Endothelial cell of umbilical vein (primary cell): ENCODE measurements at regions not wholly inside any gene's neighbourhood (a gene's known extent, or its start where the extent isn't known, plus 50 kb on each side); places are given as distances from the start of the nearest gene placed in this dataset.

Experiments
- BruUV-seq: library from RNA; stranded (reverse); fragments of 400-500 nt; replicated peaks from 2 replicates; lab custom pipeline; 2021; lab: Mats Ljungman, UMichigan
- CTCF ChIA-PET: fragments of 300-600, 350-600 bp; sonication (Branson Sonifier 250); formaldehyde crosslinking; loops from one replicate; lab custom pipeline; 2021; ENCODE audit warnings: antibody characterized with exemption, inconsistent platforms; lab: Charles Lee
- POLR2A ChIA-PET: fragments of 300-600, 350-600 bp; sonication (Branson Sonifier 250); formaldehyde crosslinking; loops from one replicate; lab custom pipeline; 2021; ENCODE audit warnings: antibody characterized with exemption, inconsistent platforms; lab: Charles Lee
- DNase-seq: peaks from one replicate; pipeline ENCODE4 v3.0.0-alpha.2; 2011; ENCODE audit warnings: low read depth, low spot score
- FAIRE-seq: peaks from 2 replicates; lab custom pipeline; 2011; peaks lifted over from hg19 to GRCh38; lab: Jason Lieb, UNC
- H2AFZ ChIP-seq: 2 replicates; pipeline ENCODE4 v1.6.0; 2012; ENCODE audit warnings: low read depth, low read length, control low read depth, inconsistent platforms
- H3K27ac ChIP-seq: 2 replicates; pipeline ENCODE4 v1.5.1; 2011; ENCODE audit warnings: low read depth, mild to moderate bottlenecking, control low read depth, low read length, moderate library complexity; ENCODE audit not compliant: insufficient read depth
- H3K27me3 ChIP-seq, 2 experiments: 2 replicates each; pipeline versions ENCODE4 v1.6.0 to v1.6.1; 2011; ENCODE audit warnings: low read length in 2 of 2, mixed read lengths in 1 of 2; ENCODE audit not compliant: control insufficient read depth in 2 of 2, insufficient read depth in 2 of 2
- H3K36me3 ChIP-seq, 2 experiments: 2 replicates in 1 of 2; 3 replicates in 1 of 2; pipeline ENCODE4 v1.5.1; 2011; ENCODE audit warnings: low read length in 2 of 2, mild to moderate bottlenecking in 1 of 2, moderate library complexity in 1 of 2; ENCODE audit not compliant: control insufficient read depth in 2 of 2, insufficient read depth in 2 of 2; ENCODE audit errors: extremely low read depth in 1 of 2
- H3K4me1 ChIP-seq: 3 replicates; pipeline ENCODE4 v1.5.1; 2011; ENCODE audit warnings: mild to moderate bottlenecking, low read length; ENCODE audit not compliant: control insufficient read depth, insufficient read depth; ENCODE audit errors: extremely low read depth
- H3K4me2 ChIP-seq: 2 replicates; pipeline ENCODE4 v1.6.1; 2011; ENCODE audit warnings: low read length, control low read depth, mixed read lengths; ENCODE audit not compliant: insufficient read depth
- H3K4me3 ChIP-seq, 3 experiments: fragments of 200-600 bp in 1 of 3; sonication (generic), shearing (Covaris generic) in 1 of 3; replicated peaks in 1 of 3; 2 replicates each; pipeline ENCODE4 v1.5.1; 2011 to 2016; ENCODE audit warnings: control low read depth in 3 of 3, low read length in 3 of 3, mild to moderate bottlenecking in 2 of 3, inconsistent platforms in 1 of 3, low read depth in 1 of 3, moderate library complexity in 1 of 3; ENCODE audit not compliant: insufficient read depth in 1 of 3
- H3K79me2 ChIP-seq: 2 replicates; pipeline ENCODE4 v1.6.0; 2012; ENCODE audit warnings: low read length, inconsistent platforms; ENCODE audit not compliant: control insufficient read depth, insufficient read depth
- H3K9ac ChIP-seq: replicated peaks from 2 replicates; pipeline ENCODE3; 2011; ENCODE audit warnings: low read length, control low read depth; ENCODE audit not compliant: insufficient read depth; ENCODE audit errors: extremely low read depth
- H3K9me1 ChIP-seq: replicated peaks from 3 replicates; pipeline ENCODE4 v1.6.0; 2011; ENCODE audit warnings: mild to moderate bottlenecking, low read length; ENCODE audit not compliant: control insufficient read depth, insufficient read depth; ENCODE audit errors: extremely low read depth
- H3K9me3 ChIP-seq: replicated peaks from 2 replicates; pipeline ENCODE4 v1.5.1; 2012; ENCODE audit warnings: low read length, inconsistent platforms; ENCODE audit not compliant: control insufficient read depth, insufficient read depth
- H4K20me1 ChIP-seq: replicated peaks from 2 replicates; pipeline ENCODE3; 2011; ENCODE audit warnings: mild to moderate bottlenecking, low read length; ENCODE audit not compliant: control insufficient read depth, insufficient read depth; ENCODE audit errors: extremely low read depth
- CTCF ChIP-seq, 2 donors: IDR thresholded peaks; 1 replicate in 1 of 2; 2 replicates in 1 of 2; pipeline ENCODE4 v1.5.1; 2011; ENCODE audit warnings: low read length in 2 of 2, mild to moderate bottlenecking in 2 of 2, moderate library complexity in 2 of 2, control low read depth in 1 of 2, inconsistent platforms in 1 of 2, low read depth in 1 of 2; ENCODE audit not compliant: insufficient read depth in 1 of 2; ENCODE audit errors: extremely low read depth in 1 of 2
- EZH2 ChIP-seq: IDR thresholded peaks from 2 replicates; pipeline ENCODE4 v1.6.1; 2012; ENCODE audit warnings: borderline replicate concordance, low read depth, mild to moderate bottlenecking, moderate library complexity, low read length, inconsistent platforms; ENCODE audit not compliant: severe bottlenecking
- FOS ChIP-seq: IDR thresholded peaks from 2 replicates; pipeline ENCODE4 v1.6.1; 2011; ENCODE audit warnings: mild to moderate bottlenecking, low read length, moderate library complexity, borderline replicate concordance; ENCODE audit not compliant: insufficient read depth
- GATA2 ChIP-seq: IDR thresholded peaks from 2 replicates; pipeline ENCODE4 v1.7.0; 2011; ENCODE audit warnings: low read depth, mild to moderate bottlenecking, moderate library complexity, mixed read lengths, low read length; ENCODE audit not compliant: insufficient read length, insufficient read depth
- JUN ChIP-seq: IDR thresholded peaks from 2 replicates; pipeline ENCODE4 v1.6.1; 2011; ENCODE audit warnings: borderline replicate concordance, low read depth; ENCODE audit not compliant: insufficient read length, insufficient read depth
- MYC ChIP-seq: IDR thresholded peaks from one replicate; pipeline ENCODE4 v1.6.1; 2011; ENCODE audit warnings: mild to moderate bottlenecking, low read depth, low read length
- POLR2A ChIP-seq: IDR thresholded peaks from 2 replicates; pipeline ENCODE4 v1.6.1; 2012; ENCODE audit warnings: low read depth, mild to moderate bottlenecking, control low read depth, low read length
- POLR2AphosphoS5 ChIP-seq: IDR thresholded peaks from 2 replicates; pipeline ENCODE4 v1.6.1; 2012; ENCODE audit warnings: low read depth, mild to moderate bottlenecking, control low read depth, low read length, moderate library complexity; ENCODE audit not compliant: insufficient read depth
- dilution Hi-C: fragments of 300-500 bp; cut with MboI; formaldehyde crosslinking; loops from one replicate; pipeline ENCODE4 v1.15.0; 2019; ENCODE audit warnings: low sequenced_read_pairs; ENCODE audit not compliant: extremely low pct_ligation_motif_present
- intact Hi-C: fragments of 100-400 bp; cut with micrococcal nuclease; formaldehyde crosslinking; loops from one replicate; pipeline ENCODE4 v1.10.0; 2022
- TF ChIP-seq, protein P1 (sequence below): IDR thresholded peaks from 2 replicates; pipeline ENCODE4 v1.6.1; 2011; ENCODE audit not compliant: insufficient read depth, insufficient read length

DNA sequence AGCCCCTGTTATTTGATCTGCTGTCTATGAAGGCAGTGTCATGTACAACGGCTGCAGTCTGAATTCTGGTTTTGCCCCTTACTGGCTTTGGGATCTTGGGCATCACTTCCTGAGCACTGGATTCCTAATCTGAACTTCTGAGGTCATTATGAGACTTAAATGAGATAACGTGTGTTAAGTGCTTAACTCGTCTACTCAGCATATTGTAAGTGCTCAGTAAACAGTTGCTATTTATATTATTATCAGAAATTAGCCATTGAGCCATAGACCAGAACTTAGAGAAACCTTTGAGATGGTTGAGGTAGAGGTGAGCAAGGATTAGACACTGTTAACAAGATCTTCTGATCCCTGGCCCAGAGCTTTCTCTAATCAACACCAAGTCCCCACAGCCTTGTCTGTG lies 284.1 kb upstream of the ONECUT1 start:
- no peak for FAIRE-seq
- Histone ChIP-seq H3K9ac (no peak overlapping the region), H3K9me1 (no peaks in the 10 kb centered on the region), H3K79me2 (no peaks in the 10 kb centered on the region), H3K4me2 (no peak overlapping the region), H3K36me3 (no peaks in the 10 kb centered on the region), H3K4me3 (no peak overlapping the region), H3K9me3 (peaks cover 2% of the 10 kb centered on the region), H4K20me1 (no peaks in the 10 kb centered on the region), H3K27me3 (no peaks in the 10 kb centered on the region), H3K27ac (no peak overlapping the region), H2AFZ (no peak overlapping the region), H3K4me1 (no peaks in the 10 kb centered on the region)
- TF ChIP-seq, protein P1, sequence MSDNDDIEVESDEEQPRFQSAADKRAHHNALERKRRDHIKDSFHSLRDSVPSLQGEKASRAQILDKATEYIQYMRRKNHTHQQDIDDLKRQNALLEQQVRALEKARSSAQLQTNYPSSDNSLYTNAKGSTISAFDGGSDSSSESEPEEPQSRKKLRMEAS, result no peak
- TF ChIP-seq EZH2, result no peak
- no peak for TF ChIP-seq POLR2A
- no peak for TF ChIP-seq POLR2AphosphoS5
- no peak for TF ChIP-seq GATA2
- TF ChIP-seq FOS, result no peak
- CTCF ChIA-PET, result no interaction called here
- POLR2A ChIA-PET, result no interaction called here
- dilution Hi-C loops, result no loop called here
- intact Hi-C loops, result no loop called here
- no peak for DNase-seq
- no TSS peak for BruUV-seq

DNA sequence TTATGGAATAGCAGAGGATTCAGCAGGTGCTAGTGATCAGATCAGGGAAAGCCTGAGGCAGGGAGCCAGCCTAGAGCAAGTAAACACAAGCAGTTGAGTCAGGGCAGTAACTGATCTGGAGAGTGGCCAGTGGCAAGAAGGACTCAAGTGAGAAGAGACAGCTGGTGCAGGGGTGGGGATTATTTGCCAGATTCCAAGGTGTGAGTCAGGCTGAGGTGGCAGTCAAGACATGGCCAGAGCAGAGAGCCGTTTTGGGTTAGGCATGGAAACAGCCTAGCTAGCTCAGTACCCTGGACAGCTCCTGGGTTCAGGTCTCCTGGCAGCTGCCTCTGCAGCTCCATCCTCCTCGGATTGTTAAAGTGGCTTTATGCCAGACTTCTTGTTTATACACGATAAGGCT lies 281.9 kb upstream of the ONECUT1 start:
- CTCF ChIA-PET, result no interaction called here
- H3K4me2 ChIP-seq, result no peak overlapping the region
- peak; percentile 2 for DNase-seq
- TF ChIP-seq, protein P1, result no peak
- TF ChIP-seq EZH2 (no peak), MYC (no peak), JUN (no peak), POLR2AphosphoS5 (no peak), GATA2 (no peak), CTCF (IDR thresholded peaks at IDR 0.05; ENCODE audit: extremely low read depth in 1 of 2, insufficient read depth in 1 of 2, low read depth in 1 of 2, low read length in 2 of 2) (no peak), POLR2A (no peak), FOS (no peak)
- no peaks in the 10 kb centered on the region for H3K4me1 ChIP-seq
- no peak overlapping the region for H3K27ac ChIP-seq
- no peak for FAIRE-seq
- POLR2A ChIA-PET, result no interaction called here
- dilution Hi-C loops (no loop called here), intact Hi-C loops (no loop called here)
- no peaks in the 10 kb centered on the region for H3K27me3 ChIP-seq
- H3K79me2 ChIP-seq, result no peaks in the 10 kb centered on the region
- H2AFZ ChIP-seq, result no peak overlapping the region
- H3K36me3 ChIP-seq, result no peaks in the 10 kb centered on the region
- no peaks in the 10 kb centered on the region for H3K9me1 ChIP-seq
- no peak overlapping the region for H3K4me3 ChIP-seq
- peaks cover 2% of the 10 kb centered on the region for H3K9me3 ChIP-seq
- no peaks in the 10 kb centered on the region for H4K20me1 ChIP-seq
- BruUV-seq, result no TSS peak
- no peak overlapping the region for H3K9ac ChIP-seq
